HG03442 (cell line): ENCODE measurements at regions not wholly inside any gene's neighbourhood (a gene's known extent, or its start where the extent isn't known, plus 50 kb on each side); places are given as distances from the start of the nearest gene placed in this dataset.

ENCODE experiments used
- ATAC-seq: cut with Tn5 transposase; IDR thresholded peaks from one replicate; pipeline ENCODE4 v1.9.1; 2021; ENCODE audit warnings: mild to moderate bottlenecking, moderate library complexity; ENCODE audit not compliant: unreplicated experiment

DNA sequence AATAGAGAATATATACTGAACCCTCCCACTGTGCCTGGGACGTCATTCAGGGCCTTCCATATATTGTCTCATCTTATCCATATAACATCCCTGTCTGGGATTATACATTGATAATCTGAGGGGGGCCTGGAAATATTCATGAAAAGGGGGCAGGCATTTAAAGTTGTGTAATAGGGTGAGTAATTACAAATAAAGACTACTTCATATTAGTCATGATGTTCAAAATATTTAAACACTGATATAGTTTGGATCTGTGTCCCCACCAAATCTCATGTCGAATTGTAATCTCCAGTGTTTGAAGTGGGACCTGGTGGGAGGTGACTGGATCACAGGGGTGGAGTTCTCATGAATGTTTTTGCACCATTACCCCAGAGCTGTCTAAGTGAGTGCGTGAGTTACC lies 97.8 kb downstream of the AQP9 start:
- ATAC-seq, result no peak

DNA sequence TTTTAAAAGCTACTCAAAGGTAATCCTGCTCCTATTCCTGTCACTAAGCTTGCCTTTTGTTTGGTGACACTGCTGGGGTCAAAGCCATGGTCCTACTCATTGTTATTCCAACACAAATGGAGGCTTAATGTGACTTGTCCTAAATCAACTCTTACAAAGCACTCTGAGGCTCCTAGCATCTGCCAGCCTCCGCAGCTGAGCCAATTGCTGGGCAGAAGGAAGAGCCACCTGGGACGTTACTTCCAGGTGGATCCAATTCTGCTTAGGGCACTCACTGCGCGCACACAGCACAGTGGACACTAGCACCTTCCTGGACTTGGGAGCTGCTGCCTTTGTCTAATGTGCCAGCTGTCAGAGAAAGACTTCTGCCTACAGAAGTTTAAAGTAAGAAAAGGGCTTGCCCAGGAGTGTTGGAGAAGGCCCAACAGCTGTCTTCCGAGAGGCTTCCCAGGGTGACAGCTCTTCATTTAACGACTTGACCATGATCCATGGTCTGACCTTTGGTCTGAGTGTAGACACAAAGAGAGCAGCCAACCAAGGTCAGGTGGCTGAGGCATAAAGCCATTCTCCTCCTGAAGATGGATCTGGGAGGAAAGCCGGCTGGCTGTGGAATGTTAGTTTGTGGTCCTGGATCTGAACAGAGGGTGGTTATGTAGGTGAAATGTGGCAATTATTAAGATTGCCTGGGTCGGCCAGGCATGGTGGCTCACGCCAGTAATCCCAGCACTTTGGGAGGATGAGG lies 102.2 kb downstream of the AQP9 start:
- ATAC-seq, result no peak

DNA sequence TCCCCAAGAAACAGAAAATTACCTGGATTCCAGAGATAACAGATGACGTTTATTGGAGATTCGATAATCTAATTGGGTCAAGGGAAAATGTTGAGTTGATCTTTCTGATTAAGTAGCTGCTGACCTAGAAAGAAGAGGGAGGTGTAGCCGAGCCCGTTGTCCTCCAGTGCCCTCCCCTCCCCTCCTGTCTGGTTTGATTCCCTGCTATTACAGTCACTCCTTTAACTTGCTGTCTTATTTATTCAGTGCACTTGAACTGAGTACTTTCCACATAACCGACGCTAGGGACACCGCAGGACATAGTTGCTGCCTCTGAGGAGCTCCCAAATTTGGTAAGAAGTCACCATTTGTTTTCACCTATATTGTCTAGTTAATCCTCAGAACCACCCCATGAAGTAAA lies 103.7 kb downstream of the AQP9 start:
- no peak for ATAC-seq

DNA sequence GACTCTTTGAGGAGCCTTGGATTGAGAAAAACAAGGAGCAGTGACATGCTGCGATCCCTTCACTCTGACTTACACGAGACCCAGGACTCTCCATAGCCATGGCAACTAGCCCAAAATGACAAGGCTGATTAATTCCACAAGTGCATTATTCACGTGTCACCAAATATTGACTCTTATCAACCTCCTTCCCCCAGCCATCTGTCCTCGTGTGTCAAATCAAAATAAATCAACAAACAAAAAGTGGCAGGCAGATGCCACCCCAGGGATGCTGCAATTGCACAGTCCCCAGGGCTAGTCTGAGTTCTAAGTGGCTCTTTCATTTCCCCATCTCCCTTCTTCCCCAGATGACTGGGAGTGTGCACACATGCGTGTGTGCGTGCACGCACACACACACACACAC lies 104.9 kb downstream of the AQP9 start:
- ATAC-seq, result no peak

DNA sequence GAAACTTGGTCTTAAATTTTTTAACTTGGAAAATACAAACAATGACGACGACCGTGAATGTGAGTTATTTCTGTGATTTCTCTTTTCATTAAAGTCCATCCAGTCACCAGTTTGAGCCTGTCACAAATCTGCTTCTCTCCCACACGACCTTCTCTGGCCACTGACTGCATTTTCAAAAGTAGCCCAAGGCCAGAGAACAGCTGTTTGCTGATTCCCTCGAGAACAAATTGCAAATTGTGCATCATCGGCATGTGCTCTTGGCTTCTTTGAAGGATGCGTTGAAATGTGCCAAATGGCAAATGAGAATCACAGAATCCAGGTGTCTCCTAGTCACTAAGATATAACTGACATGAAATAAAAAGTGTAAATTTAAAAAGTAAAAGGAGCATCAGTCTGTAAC lies 106.4 kb downstream of the AQP9 start:
- ATAC-seq, result no peak

DNA sequence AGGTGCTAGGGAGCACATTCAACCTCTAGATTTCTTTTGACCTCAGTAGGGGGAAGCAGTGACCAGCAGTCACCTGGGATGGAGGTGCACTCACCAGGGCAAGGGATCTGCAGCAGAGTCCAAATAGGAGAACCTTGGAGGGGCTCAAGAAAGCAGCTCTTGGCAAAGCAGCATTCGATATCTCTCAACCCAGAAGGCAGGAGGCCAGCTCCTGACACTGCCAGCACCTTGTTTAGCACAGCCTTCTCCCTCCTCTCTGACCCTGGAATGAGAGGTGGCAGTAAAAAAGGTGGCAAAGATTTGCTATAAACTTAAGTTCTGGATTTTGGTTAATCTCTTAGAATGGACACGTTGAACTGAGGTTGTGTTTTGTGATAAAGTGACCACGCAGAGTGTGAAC lies 107.9 kb downstream of the AQP9 start:
- no peak for ATAC-seq

GRCh38 chr15:58247855-58248842 lies 110.0 kb downstream of the AQP9 start:
- no peak for ATAC-seq

- no peak for ATAC-seq
Measured at GRCh38 chr15:58249646-58250312, 111.6 kb downstream of the AQP9 start.

GRCh38 chr15:58252586-58253323 lies 114.6 kb downstream of the AQP9 start:
- no peak for ATAC-seq

- no peak for ATAC-seq
Measured at GRCh38 chr15:58257776-58258325, 119.7 kb downstream of the AQP9 start.

GRCh38 chr15:58258501-58259292 lies 120.5 kb downstream of the AQP9 start:
- ATAC-seq, result no peak

DNA sequence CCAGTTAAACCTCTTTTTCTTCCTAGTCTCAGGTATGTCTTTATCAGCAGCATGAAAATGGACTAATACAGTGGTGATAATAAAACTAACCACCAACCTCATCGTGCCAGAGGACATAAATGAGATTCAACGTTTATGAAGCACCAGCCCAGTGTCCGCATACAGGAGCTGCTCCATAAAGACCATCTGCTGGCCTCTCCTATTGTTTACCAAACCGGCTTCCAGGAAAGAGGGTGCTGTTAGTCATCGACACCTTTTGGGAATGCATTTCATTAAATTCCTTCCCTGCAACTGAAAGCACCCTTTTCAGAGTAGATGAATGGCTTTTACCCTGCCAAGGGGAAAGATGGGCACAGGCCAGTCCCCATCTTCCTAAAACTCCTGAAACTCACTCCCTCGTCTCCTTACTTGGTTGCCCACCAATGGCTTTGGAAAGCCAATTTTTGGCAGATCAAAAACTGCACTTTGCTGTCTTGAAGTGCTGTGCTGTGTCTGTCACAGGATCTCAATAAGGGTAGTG lies 122.1 kb downstream of the AQP9 start:
- no peak for ATAC-seq

GRCh38 chr15:58260725-58261267 lies 122.6 kb downstream of the AQP9 start:
- ATAC-seq, result no peak

DNA sequence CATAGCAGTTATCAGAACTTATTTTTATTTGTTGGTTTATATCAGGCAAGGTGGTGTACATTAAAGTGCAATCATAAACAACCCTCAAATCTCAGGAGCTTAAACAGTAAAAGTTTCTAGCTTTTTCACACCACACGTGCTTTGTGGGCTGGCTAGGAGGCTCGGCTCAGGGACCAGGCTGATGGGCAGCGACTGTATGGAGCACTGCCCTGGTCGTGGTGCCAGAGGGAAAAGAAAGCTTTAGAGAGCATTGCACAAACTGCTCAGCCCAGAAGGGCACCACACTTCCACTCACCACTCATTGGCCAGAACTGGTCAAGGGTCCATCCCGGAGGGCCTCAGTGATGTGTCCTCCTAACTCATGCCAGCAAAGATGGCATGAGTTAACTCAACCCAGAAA lies 123.2 kb downstream of the AQP9 start:
- no peak for ATAC-seq

- no peak for ATAC-seq
Measured at GRCh38 chr15:58264053-58264971, 126.1 kb downstream of the AQP9 start.

DNA sequence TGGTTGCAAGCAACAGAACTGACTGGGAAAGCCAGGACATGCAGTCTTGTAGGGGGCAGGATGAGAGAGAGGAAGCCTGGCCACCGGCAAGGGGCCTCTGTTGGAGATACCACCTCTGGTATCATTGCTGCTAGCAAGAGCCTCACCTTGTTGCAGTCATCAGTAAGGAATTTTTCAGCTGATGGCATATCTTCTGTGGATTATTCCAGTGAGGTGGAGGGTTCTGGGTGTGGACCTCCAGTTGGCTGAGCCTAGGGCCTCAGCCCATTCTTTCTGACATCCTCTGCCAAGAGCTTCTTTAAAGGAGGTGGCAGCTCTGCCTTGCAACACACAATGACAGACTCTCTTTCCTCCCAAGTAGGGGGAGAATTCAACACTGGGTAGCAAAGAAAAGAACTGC lies 128.9 kb downstream of the AQP9 start:
- ATAC-seq, result no peak

- no peak for ATAC-seq
Measured at GRCh38 chr15:58268746-58269267, 130.6 kb downstream of the AQP9 start.
